HEK293T (cell line): ENCODE measurements at regions not wholly inside any gene's neighbourhood (a gene's known extent, or its start where the extent isn't known, plus 50 kb on each side); places are given as distances from the start of the nearest gene placed in this dataset.

Source experiments
- CTCF ChIA-PET: fragments of 350-600 bp; formaldehyde crosslinking; extraction: SDS; loops from one replicate; lab custom pipeline; 2021; ENCODE audit warnings: antibody characterized with exemption, inconsistent platforms; lab: Yijun Ruan, JAX
- POLR2A ChIA-PET: fragments of 350-600 bp; formaldehyde crosslinking; extraction: SDS; loops from one replicate; lab custom pipeline; 2020; ENCODE audit warnings: antibody characterized with exemption, inconsistent platforms; lab: Yijun Ruan, JAX
- DNase-seq: peaks from one replicate; pipeline ENCODE4 v3.0.0; 2012; ENCODE audit warnings: mixed read lengths; ENCODE audit errors: extremely low spot score
- ARNT ChIP-seq: fragments of 450-650 bp; IDR thresholded peaks from 2 replicates; pipeline ENCODE4 v1.6.1; 2017; ENCODE audit warnings: mild to moderate bottlenecking
- BHLHE40 ChIP-seq: fragments of 450-650 bp; IDR thresholded peaks from 2 replicates; pipeline ENCODE4 v1.6.1; 2016; ENCODE audit warnings: mild to moderate bottlenecking, moderate library complexity, borderline replicate concordance
- CTBP1 ChIP-seq: fragments of 450-650 bp; IDR thresholded peaks from 2 replicates; pipeline ENCODE4 v1.6.1; 2016; ENCODE audit warnings: borderline replicate concordance
- ELF4 ChIP-seq: fragments of 450-650 bp; IDR thresholded peaks from 2 replicates; pipeline ENCODE4 v1.6.1; 2017; ENCODE audit warnings: antibody characterized with exemption
- FOXA1 ChIP-seq: fragments of 450-650 bp; IDR thresholded peaks from 2 replicates; pipeline ENCODE4 v1.6.1; 2016; ENCODE audit warnings: mild to moderate bottlenecking
- FOXK2 ChIP-seq: fragments of 450-650 bp; IDR thresholded peaks from 2 replicates; pipeline ENCODE4 v1.6.1; 2016; ENCODE audit warnings: mild to moderate bottlenecking
- FOXM1 ChIP-seq: fragments of 450-650 bp; IDR thresholded peaks from 2 replicates; pipeline ENCODE4 v1.6.1; 2017; ENCODE audit warnings: mild to moderate bottlenecking, borderline replicate concordance
- HDGF ChIP-seq: fragments of 450-650 bp; IDR thresholded peaks from 2 replicates; pipeline ENCODE4 v1.6.1; 2017; ENCODE audit warnings: antibody characterized with exemption, borderline replicate concordance
- L3MBTL2 ChIP-seq: fragments of 450-650 bp; conservative IDR thresholded peaks from 2 replicates; pipeline ENCODE4 v1.6.1; 2016; ENCODE audit warnings: mild to moderate bottlenecking
- LEF1 ChIP-seq: fragments of 450-650 bp; IDR thresholded peaks from 2 replicates; pipeline ENCODE4 v1.6.1; 2017; ENCODE audit warnings: mild to moderate bottlenecking, borderline replicate concordance
- NFRKB ChIP-seq: fragments of 450-650 bp; IDR thresholded peaks from 2 replicates; pipeline ENCODE4 v1.6.1; 2016; ENCODE audit warnings: mild to moderate bottlenecking, moderate library complexity
- SP1 ChIP-seq: fragments of 450-650 bp; IDR thresholded peaks from 2 replicates; pipeline ENCODE4 v1.6.1; 2017
- SUZ12 ChIP-seq: fragments of 450-650 bp; IDR thresholded peaks from 2 replicates; pipeline ENCODE4 v1.6.1; 2016; ENCODE audit warnings: mild to moderate bottlenecking
- TARDBP ChIP-seq: fragments of 450-650 bp; IDR thresholded peaks from 2 replicates; pipeline ENCODE4 v1.6.1; 2016
- ZNF384 ChIP-seq: fragments of 450-650 bp; IDR thresholded peaks from 2 replicates; pipeline ENCODE4 v1.6.1; 2016
- TF ChIP-seq, protein P1 (sequence below): fragments of 450-650 bp; IDR thresholded peaks from 2 replicates; pipeline ENCODE4 v1.6.1; 2016

DNA sequence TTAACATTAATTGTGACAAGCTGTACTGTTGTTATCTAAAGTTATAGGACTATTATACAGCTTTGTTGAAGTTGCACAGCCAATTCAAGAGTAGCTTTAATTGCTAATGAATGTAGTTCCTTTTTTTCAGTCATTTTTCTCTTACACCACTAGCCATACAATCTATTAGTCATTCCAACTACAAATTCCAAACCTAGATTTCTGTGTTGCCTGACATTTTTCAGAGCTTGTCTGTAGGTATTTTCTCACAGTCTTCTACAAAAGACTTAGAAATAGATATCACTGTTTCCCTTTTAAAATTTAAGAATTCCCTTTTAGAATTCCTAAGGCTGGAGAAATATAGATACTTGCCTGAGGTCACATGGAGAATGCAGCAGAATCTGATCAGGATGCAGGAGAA is 307.0 kb upstream of the HS3ST1 start:
- ChIA-PET CTCF (no interaction called here), POLR2A (no interaction called here)
- DNase-seq = no peak
- TF ChIP-seq LEF1 (no peak), ELF4 (no peak), FOXA1 (no peak), FOXM1 (no peak), TARDBP (no peak), CTBP1 (no peak), SP1 (no peak), HDGF (no peak), L3MBTL2 (no peak), ARNT (no peak), SUZ12 (no peak), BHLHE40 (no peak), FOXK2 (no peak), ZNF384 (no peak), NFRKB (no peak)
- TF ChIP-seq, protein P1, sequence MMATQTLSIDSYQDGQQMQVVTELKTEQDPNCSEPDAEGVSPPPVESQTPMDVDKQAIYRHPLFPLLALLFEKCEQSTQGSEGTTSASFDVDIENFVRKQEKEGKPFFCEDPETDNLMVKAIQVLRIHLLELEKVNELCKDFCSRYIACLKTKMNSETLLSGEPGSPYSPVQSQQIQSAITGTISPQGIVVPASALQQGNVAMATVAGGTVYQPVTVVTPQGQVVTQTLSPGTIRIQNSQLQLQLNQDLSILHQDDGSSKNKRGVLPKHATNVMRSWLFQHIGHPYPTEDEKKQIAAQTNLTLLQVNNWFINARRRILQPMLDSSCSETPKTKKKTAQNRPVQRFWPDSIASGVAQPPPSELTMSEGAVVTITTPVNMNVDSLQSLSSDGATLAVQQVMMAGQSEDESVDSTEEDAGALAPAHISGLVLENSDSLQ = no peak

DNA sequence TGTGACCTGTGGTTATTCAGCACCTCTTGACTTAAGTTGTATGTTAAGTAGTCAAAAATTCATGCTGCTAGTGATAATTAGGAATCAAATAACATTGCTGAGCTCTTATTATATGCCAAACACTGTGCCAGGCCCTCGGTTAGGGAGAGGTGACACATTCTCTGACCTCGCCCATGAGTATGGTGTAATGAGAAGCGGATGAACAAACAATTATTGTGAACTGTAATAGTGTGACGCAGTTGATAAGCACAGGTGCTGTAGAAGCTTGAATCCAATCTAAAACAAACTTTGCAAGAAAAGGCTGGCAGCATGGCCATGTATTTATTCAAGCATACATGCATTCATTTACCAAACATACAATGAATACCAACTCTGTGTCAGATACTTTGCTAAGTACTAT is 303.5 kb upstream of the HS3ST1 start:
- no peak for TF ChIP-seq FOXM1
- TF ChIP-seq, protein P1 = no peak
- TF ChIP-seq TARDBP = no peak
- no peak for TF ChIP-seq HDGF
- no peak for TF ChIP-seq SP1
- TF ChIP-seq FOXK2 = no peak
- TF ChIP-seq L3MBTL2 = no peak
- no peak for TF ChIP-seq FOXA1
- TF ChIP-seq BHLHE40 = no peak
- TF ChIP-seq SUZ12 = no peak
- no peak for TF ChIP-seq ELF4
- TF ChIP-seq NFRKB = no peak
- ChIA-PET POLR2A (no interaction called here), CTCF (no interaction called here)
- no peak for DNase-seq

DNA sequence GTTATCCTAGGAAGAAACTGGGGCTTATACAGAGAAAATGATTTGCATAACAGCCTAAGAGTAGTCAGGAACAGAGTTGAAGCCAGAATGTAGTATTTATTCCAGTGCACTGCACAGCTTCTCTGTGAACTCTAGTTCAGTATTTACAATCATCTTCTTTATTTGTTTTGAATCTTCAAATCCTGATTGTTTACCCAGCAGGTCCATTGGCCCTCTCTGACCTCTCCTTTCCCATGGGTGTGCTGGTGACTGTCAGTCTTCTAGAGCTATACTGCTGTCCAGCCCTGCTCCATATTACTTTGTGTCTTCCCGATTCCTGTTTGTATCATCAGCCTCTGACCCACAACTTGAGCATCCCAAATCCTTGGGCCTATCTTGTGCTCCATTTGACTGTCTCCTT is 301.9 kb upstream of the HS3ST1 start:
- no peak for DNase-seq
- ChIA-PET POLR2A (no interaction called here), CTCF (interaction anchor here (0.6 kb wide), 1 partner anchor 500 kb away, joined by 5 read pairs; no protein-coding TSS in a partner anchor)
- no peak for TF ChIP-seq FOXM1
- no peak for TF ChIP-seq NFRKB
- no peak for TF ChIP-seq SUZ12
- no peak for TF ChIP-seq TARDBP
- TF ChIP-seq LEF1 = no peak
- no peak for TF ChIP-seq ZNF384
- no peak for TF ChIP-seq FOXA1
- TF ChIP-seq SP1 = no peak
- TF ChIP-seq ARNT = no peak
- no peak for TF ChIP-seq L3MBTL2
- TF ChIP-seq HDGF = no peak
- TF ChIP-seq, protein P1 = no peak
- TF ChIP-seq ELF4 = no peak
- no peak for TF ChIP-seq CTBP1

- ChIA-PET POLR2A (no interaction called here), CTCF (no interaction called here)
- TF ChIP-seq FOXK2 (no peak), ZNF384 (no peak), FOXA1 (no peak), L3MBTL2 (no peak), ARNT (no peak), LEF1 (no peak), SP1 (no peak), SUZ12 (no peak), TARDBP (no peak), FOXM1 (no peak), BHLHE40 (no peak), HDGF (no peak), ELF4 (no peak)
- TF ChIP-seq, protein P1 = no peak
Measured at GRCh38 chr4:11729548-11729947, 300.9 kb upstream of the HS3ST1 start.

GRCh38 chr4:11727903-11728564 is 299.3 kb upstream of the HS3ST1 start:
- ChIA-PET POLR2A (no interaction called here), CTCF (no interaction called here)
- TF ChIP-seq LEF1 (no peak), L3MBTL2 (no peak), BHLHE40 (no peak), SUZ12 (no peak), FOXA1 (no peak), ARNT (no peak), FOXM1 (no peak), CTBP1 (no peak), TARDBP (no peak), ZNF384 (no peak), HDGF (no peak), NFRKB (no peak), ELF4 (no peak), SP1 (no peak)
- TF ChIP-seq, protein P1 = no peak

More at GRCh38 chr4:11729548-11729947, 300.9 kb upstream of the HS3ST1 start:
- no peak for DNase-seq

More at GRCh38 chr4:11727903-11728564, 299.3 kb upstream of the HS3ST1 start:
- no peak for DNase-seq
